HT-29 (cell line): ENCODE measurements at regions not wholly inside any gene's neighbourhood (a gene's known extent, or its start where the extent isn't known, plus 50 kb on each side); places are given as distances from the start of the nearest gene placed in this dataset. TPM values are rescaled to one million over a fixed set of nuclear protein-coding genes. Genes with fewer than 3 reads are reported as not detected.
"Not testable (repeated sequence)": the region's sequence is repeated elsewhere in the genome, so short reads cannot be mapped to it uniquely, and the experiment has no call there.

Experiments used
- DNase-seq: peaks from one replicate; pipeline ENCODE4 v3.0.0-alpha.2; 2015; ENCODE audit warnings: low spot score
- small RNA-seq: library from RNA; depleted of rRNA; stranded (forward); fragments of <200 nt; gene quantifications from one replicate; pipeline ENCODE3, GENCODE V24; 2014

DNA sequence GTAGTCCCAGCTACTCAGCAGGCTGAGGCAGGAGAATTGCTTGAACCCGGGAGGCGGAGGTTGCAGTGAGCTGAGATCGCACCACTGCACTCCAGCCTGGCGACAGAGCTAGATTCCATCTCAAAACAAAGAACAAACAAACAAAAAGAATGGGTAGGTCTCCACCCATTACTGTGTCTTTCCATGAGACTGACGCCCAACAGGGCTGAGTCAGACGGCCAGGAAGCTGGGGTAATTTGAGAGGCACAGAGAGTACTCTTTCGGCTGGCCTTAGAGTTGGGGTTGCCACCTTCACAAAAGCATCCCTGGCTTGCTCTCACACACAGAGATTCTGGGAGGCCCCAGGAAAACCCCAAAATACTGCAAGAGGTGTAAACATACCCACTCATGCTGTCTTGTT, 72.0 kb upstream of the DHRSX start:
- DNase-seq: no peak

DNA sequence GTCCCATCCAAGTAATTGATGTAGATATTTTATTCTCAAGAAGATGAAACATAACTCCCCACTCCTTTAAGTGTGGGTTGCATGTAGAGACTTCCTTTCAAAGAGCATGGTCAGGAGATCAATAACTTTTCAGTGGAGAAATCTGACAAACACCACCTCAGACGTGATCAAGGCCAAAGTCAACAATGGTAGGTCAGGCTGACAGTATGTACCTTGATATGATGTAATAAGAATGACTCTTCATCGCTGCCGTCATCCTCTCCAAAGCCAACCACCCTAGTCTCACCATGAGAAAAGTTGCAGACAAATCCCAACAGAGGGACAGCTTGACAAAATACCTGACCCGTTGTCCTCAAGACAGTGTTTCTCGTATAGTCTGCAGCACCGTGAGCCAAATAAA, 67.3 kb upstream of the DHRSX start:
- DNase-seq: no peak

DNA sequence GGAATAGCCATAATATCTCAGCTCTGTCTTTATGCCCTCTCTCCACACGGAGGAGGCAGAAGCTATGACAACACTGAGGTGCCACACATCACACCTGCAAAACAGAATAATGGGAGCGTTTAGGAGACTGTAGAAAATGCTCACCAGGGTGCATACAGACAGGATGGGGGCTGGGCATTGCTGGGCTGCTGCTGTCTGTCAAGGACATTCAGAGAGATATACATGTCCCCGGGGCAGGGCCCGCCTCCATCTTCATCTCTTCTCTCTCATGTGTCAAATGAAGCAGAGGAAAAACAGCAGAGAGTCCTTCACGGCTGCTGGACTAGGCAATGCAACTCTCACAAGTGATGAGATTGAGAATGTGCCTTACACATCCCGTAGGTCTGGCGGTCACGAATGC, 65.3 kb upstream of the DHRSX start:
- no peak for DNase-seq

DNA sequence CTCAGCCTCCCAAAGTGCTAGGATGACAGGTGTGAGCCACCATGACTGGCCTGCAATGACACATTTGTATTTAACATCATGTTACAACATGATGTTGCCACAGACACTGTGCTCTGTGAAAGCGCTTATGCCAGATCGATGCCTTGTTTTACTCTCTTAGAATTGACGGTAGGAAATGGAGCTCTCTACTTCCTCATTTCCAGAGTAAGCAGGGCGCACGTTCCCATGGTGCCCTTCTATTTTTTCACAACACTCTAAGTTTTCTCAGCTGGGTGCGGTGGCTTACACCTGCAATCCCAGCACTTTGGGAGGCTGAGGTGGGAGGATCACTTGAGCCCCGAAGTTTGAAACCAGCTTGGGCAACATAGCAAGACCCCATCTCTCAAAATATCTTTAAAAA, 60.7 kb upstream of the DHRSX start:
- DNase-seq: no peak

DNA sequence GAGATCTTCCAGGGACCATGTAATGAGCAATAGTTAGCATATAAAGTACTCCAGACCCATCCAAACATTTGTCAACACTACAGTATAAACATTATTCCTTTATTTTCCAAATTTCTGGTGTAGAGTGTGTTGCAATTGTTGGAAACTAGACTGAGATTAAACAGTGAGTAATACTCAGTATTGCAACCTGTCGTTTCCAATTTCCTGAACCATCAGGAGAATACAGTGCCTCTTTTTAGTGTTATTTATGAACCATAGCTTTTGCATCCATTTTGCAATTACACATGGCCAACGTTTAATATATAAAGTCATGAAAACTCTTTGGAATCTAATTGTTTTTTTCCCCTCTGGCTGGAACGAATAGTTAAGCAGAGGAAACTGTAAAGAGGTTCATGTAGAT, 58.3 kb upstream of the DHRSX start:
- DNase-seq: no peak

DNA sequence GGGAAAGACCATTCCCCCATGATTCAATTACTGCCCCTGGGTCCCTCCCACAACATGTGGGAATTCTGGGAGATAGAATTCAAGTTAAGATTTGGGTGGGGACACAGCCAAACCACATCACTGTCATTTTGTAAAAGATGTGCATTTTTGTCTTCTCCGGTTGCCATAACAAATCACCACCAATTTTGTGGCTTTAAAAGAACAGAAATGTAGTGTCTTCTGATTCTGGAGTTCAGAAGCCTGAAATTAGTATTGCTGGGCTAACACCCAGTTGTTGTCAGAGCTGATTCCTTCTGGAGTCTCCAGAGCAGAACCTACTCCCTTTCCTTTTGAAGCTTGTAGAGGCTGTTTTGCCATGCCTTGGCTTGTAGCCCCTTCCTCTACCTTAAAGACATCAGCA, 54.1 kb upstream of the DHRSX start:
- no peak for DNase-seq

DNA sequence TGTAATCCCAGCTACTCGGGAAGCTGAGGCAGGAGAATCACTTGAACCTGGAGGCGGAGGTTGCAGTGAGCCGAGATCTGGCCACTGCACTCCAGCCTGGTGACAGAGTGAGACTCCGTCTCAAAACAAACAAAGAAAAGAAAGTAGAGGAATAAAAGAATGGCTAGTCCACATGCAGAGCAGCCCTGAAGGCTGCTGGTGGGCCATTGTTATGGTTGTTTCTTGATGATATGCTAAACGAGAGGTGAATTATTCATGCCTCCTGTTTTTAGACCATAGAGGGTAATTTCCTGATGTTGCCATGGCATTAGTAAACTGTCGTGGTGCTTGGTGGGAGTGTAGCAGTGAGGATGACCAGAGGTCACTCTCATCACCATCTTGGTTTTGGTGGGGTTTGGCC, 53.3 kb upstream of the DHRSX start:
- not testable (repeated sequence) for DNase-seq

DNA sequence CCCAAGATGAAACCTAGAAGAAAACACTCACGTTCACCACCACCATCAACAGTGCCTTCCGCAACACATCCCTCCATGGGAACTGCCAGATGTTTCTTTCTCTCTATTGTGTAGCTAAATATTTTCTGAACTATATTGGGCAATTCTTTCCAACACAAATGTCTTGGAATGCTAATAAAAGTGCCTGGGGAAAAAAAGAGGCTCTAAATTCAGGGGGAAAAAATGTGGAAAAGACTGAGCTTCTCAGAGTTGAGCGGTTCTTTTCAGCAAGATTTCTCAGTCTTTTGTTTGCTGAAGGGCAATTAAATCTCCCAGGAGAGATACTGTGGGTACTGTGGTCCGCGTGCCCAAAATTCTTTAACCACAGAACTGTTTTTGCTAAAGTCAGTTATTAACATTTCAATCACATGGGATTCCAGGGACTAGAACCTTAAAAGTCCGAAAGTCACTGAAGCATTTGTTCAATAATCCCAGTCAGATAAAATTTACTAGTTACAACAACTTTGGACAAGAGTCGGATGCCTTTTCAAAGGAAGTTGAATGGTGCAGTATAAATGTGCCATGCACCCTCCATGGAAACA, 51.9 kb upstream of the DHRSX start:
- no peak for DNase-seq

DNA sequence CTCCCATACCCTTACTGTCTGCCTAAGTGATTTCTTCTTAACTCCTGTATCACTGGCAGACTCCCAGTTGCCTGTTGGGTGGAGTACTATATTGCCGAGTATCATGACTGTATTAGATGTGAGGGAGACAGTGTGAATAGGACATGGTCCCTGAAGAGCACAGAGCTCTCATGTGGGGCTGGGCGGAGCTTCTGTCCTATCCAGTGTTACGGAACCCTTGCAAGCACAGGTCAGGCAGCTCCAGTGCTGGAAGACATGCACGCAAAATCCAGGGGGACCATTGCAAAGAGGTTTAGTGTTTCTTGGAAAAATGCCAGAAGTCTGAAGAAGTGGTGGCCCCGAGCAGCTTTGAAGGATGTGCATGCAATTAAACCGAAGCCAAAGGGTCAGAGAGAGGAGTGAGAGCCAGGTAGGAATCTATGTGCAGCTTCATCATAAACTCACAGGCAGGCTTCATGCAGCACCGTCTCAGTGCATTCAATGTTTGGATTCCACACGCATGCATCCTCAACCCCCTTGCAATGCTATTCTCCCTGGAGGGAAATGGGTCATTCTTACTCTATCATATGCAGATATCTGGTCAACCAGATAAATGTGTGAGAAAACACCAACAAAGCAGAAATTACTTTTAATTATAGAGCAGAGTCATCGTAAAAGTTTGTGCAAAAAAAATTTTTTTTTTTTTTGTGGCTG, 49.7 kb upstream of the DHRSX start:
- no peak for DNase-seq

Small RNA genes in the stretch of these regions (small RNA-seq; reads per million reads assigned to genes)
- gene MIR6089: not detected
